ENCODE measurements at regions not wholly inside any gene's neighbourhood (a gene's known extent, or its start where the extent isn't known, plus 50 kb on each side); places are given as distances from the start of the nearest gene placed in this dataset.
A peak's percentile ranks its signal among the peaks of the same experiment; 100 is the strongest.

GRCh38 chr2:217149087-217149660 is 289.3 kb upstream of the TNP1 start:
- TF ChIP-seq CTCF (IDR thresholded peaks at IDR 0.05; ENCODE audit: low read depth, low read length), result no peak
- Histone ChIP-seq H3K36me3 (no peaks in the 10 kb centered on the region), H3K4me1 (ENCODE audit: low read depth) (peaks cover 2% of the 10 kb centered on the region), H3K9me3 (ENCODE audit: low read depth) (no peaks in the 10 kb centered on the region), H3K27me3 (no peaks in the 10 kb centered on the region), H3K4me3 (no peak overlapping the region), H3K27ac (no peak overlapping the region)
- no peak for DNase-seq (ENCODE audit: low read depth in 1 of 2, low spot score in 1 of 2)

GRCh38 chr2:217147818-217148217 is 288.0 kb upstream of the TNP1 start:
- TF ChIP-seq CTCF (IDR thresholded peaks at IDR 0.05; ENCODE audit: low read depth, low read length), result no peak
- peak in 1 of 2 donors; percentile 25 for DNase-seq (ENCODE audit: low read depth in 1 of 2, low spot score in 1 of 2)
- Histone ChIP-seq H3K36me3 (no peaks in the 10 kb centered on the region), H3K9me3 (ENCODE audit: low read depth) (no peaks in the 10 kb centered on the region), H3K27me3 (no peaks in the 10 kb centered on the region), H3K27ac (no peak overlapping the region), H3K4me3 (no peak overlapping the region), H3K4me1 (ENCODE audit: low read depth) (no peaks in the 10 kb centered on the region)

- Histone ChIP-seq H3K27ac (no peak overlapping the region), H3K4me1 (ENCODE audit: low read depth) (no peaks in the 10 kb centered on the region), H3K9me3 (ENCODE audit: low read depth) (no peaks in the 10 kb centered on the region), H3K4me3 (no peak overlapping the region), H3K36me3 (no peaks in the 10 kb centered on the region), H3K27me3 (no peaks in the 10 kb centered on the region)
- no peak for TF ChIP-seq CTCF (IDR thresholded peaks at IDR 0.05; ENCODE audit: low read depth, low read length)
- DNase-seq (ENCODE audit: low read depth in 1 of 2, low spot score in 1 of 2), result no peak
Observed at GRCh38 chr2:217146956-217147355, 287.1 kb upstream of the TNP1 start.

GRCh38 chr2:217142649-217143266 is 282.9 kb upstream of the TNP1 start:
- no peaks in the 10 kb centered on the region for H3K36me3 ChIP-seq
- no peaks in the 10 kb centered on the region for H3K4me1 ChIP-seq (ENCODE audit: low read depth)
- H3K27ac ChIP-seq, result no peak overlapping the region
- peak; percentile 60 for TF ChIP-seq CTCF (IDR thresholded peaks at IDR 0.05; ENCODE audit: low read depth, low read length)
- no peaks in the 10 kb centered on the region for H3K27me3 ChIP-seq
- H3K9me3 ChIP-seq (ENCODE audit: low read depth), result no peaks in the 10 kb centered on the region
- peak in 1 of 2 donors; percentile 17 for DNase-seq (ENCODE audit: low read depth in 1 of 2, low spot score in 1 of 2)
- H3K4me3 ChIP-seq, result no peak overlapping the region

GRCh38 chr2:217138284-217138683 is 278.4 kb upstream of the TNP1 start:
- TF ChIP-seq CTCF (IDR thresholded peaks at IDR 0.05; ENCODE audit: low read depth, low read length), result no peak
- Histone ChIP-seq H3K9me3 (ENCODE audit: low read depth) (no peaks in the 10 kb centered on the region), H3K4me3 (no peak overlapping the region), H3K36me3 (no peaks in the 10 kb centered on the region), H3K4me1 (ENCODE audit: low read depth) (no peaks in the 10 kb centered on the region), H3K27me3 (no peaks in the 10 kb centered on the region), H3K27ac (no peak overlapping the region)
- DNase-seq (ENCODE audit: low read depth in 1 of 2, low spot score in 1 of 2), result no peak
